ENCODE measurements at regions not wholly inside any gene's neighbourhood (a gene's known extent, or its start where the extent isn't known, plus 50 kb on each side); places are given as distances from the start of the nearest gene placed in this dataset.

GRCh38 chr1:157348538-157349480, 203.5 kb downstream of the FCRL5 start:
- no peaks in the 10 kb centered on the region for H3K27me3 ChIP-seq (ENCODE audit: control insufficient read depth, insufficient read depth, low read length)
- dilution Hi-C loops (cut with HindIII; ENCODE audit: low sequenced_read_pairs, unreplicated experiment), result no loop called here
- no peak overlapping the region for H2BK15ac ChIP-seq (ENCODE audit: low read depth, low read length)
- WGBS, 2 experiments (ENCODE audit: extremely low coverage in 2 of 2, insufficient read length in 1 of 2), result 10% methylated on average over 2 of the region's 4 CpGs; no CpG with 5 or more reads in 1 of the 2 experiments
- no peak overlapping the region for H3K14ac ChIP-seq (replicated peaks; ENCODE audit: low read depth, low read length)
- no TSS peak for BruUV-seq (replicated peaks)
- ATAC-seq (ENCODE audit: low read depth) (no peak), DNase-seq (no peak)
- H3K27ac ChIP-seq (ENCODE audit: insufficient read depth, low read length), result no peak overlapping the region
- H3K18ac ChIP-seq (ENCODE audit: low read depth, low read length), result no peak overlapping the region
- no peak overlapping the region for H2BK120ac ChIP-seq (ENCODE audit: low read depth, low read length)
- no peaks in the 10 kb centered on the region for H3K36me3 ChIP-seq (ENCODE audit: control insufficient read depth, insufficient read depth, low read length)
- H2AK9ac ChIP-seq (replicated peaks; ENCODE audit: low read depth, low read length, poor library complexity), result no peak overlapping the region
- no peak for TF ChIP-seq BHLHE40 (IDR thresholded peaks at IDR 0.05; ENCODE audit: low read depth, low read length)
- TF ChIP-seq CHD1 (IDR thresholded peaks at IDR 0.05; ENCODE audit: low read depth, low read length), result no peak
- TF ChIP-seq USF2 (IDR thresholded peaks at IDR 0.05; ENCODE audit: low read depth, low read length), result no peak
- no peak for TF ChIP-seq FOS (IDR thresholded peaks at IDR 0.05; ENCODE audit: low read depth, low read length)
- TF ChIP-seq RAD21 (IDR thresholded peaks at IDR 0.05; ENCODE audit: low read length), result no peak
- TF ChIP-seq MXI1 (IDR thresholded peaks at IDR 0.05; ENCODE audit: borderline replicate concordance, low read depth, low read length), result no peak
- no peak for TF ChIP-seq RCOR1 (IDR thresholded peaks at IDR 0.05; ENCODE audit: insufficient replicate concordance, low read length)
- no peak for TF ChIP-seq ELK1 (IDR thresholded peaks at IDR 0.05; ENCODE audit: borderline replicate concordance, low read depth, low read length)
- TF ChIP-seq NFE2L2 (IDR thresholded peaks at IDR 0.05; ENCODE audit: low read depth, low read length), result no peak
- no peak for TF ChIP-seq RFX5 (IDR thresholded peaks at IDR 0.05; ENCODE audit: low read depth, low read length)
- TF ChIP-seq POLR2A (IDR thresholded peaks at IDR 0.05; ENCODE audit: low read depth, low read length), result no peak
- H3K9me1 ChIP-seq (ENCODE audit: insufficient read depth, low read length), result no peaks in the 10 kb centered on the region
- H2AFZ ChIP-seq (replicated peaks; ENCODE audit: low read length, poor library complexity), result no peak overlapping the region
- H3K9ac ChIP-seq (ENCODE audit: low read depth, low read length), result no peak overlapping the region
- H3K4me2 ChIP-seq (ENCODE audit: low read depth, low read length), result no peak overlapping the region
- H3K79me1 ChIP-seq (ENCODE audit: low read depth in 1 of 2, low read length in 2 of 2), result no peaks in the 10 kb centered on the region
- POLR2A ChIA-PET (ENCODE audit: unreplicated experiment), result no interaction called here
- H3K4ac ChIP-seq (ENCODE audit: low read depth, low read length), result no peak overlapping the region
- H4K20me1 ChIP-seq (ENCODE audit: insufficient read depth, low read length), result no peaks in the 10 kb centered on the region
- no peak overlapping the region for H4K91ac ChIP-seq (ENCODE audit: insufficient read depth, low read depth, low read length)
- intact Hi-C loops (cut with micrococcal nuclease), result no loop called here
- CTCF ChIA-PET, result no interaction called here
- H4K8ac ChIP-seq (ENCODE audit: low read depth in 2 of 2, low read length in 2 of 2), result no peak overlapping the region
- H3K9me3 ChIP-seq (ENCODE audit: control insufficient read depth, insufficient read depth, low read length), result no peaks in the 10 kb centered on the region
- no peak overlapping the region for H2BK5ac ChIP-seq (ENCODE audit: low read depth, low read length, poor library complexity, severe bottlenecking)
- no peak overlapping the region for H3K23ac ChIP-seq (ENCODE audit: low read depth, low read length)
- in situ Hi-C loops (cut with MboI; ENCODE audit: low sequenced_read_pairs), result no loop called here
- no peaks in the 10 kb centered on the region for H3K4me1 ChIP-seq (ENCODE audit: control insufficient read depth, insufficient read depth, low read length)
- no peak overlapping the region for H2BK20ac ChIP-seq (ENCODE audit: low read depth, low read length)
- no peak overlapping the region for H3K56ac ChIP-seq (ENCODE audit: extremely low read depth, insufficient read depth, low read length)
- no peak overlapping the region for H2AK5ac ChIP-seq (ENCODE audit: low read depth, low read length)
- H4K5ac ChIP-seq (ENCODE audit: low read depth, low read length), result no peak overlapping the region
- no peak overlapping the region for H3K4me3 ChIP-seq (ENCODE audit: insufficient read depth, low read depth, low read length)
